ENCODE measurements at regions not wholly inside any gene's neighbourhood (a gene's known extent, or its start where the extent isn't known, plus 50 kb on each side); places are given as distances from the start of the nearest gene placed in this dataset.

GRCh38 chr19:30237140-30237539 is 135.0 kb upstream of the ZNF536 start:
- TF ChIP-seq POLR2A (IDR thresholded peaks at IDR 0.05) (no peak), CTCF (IDR thresholded peaks at IDR 0.05) (no peak)

GRCh38 chr19:30240904-30241695 is 131.1 kb upstream of the ZNF536 start:
- Histone ChIP-seq H3K36me3 (no peaks in the 10 kb centered on the region), H3K4me3 (no peak overlapping the region), H3K27ac (no peak overlapping the region), H3K4me1 (no peaks in the 10 kb centered on the region), H3K9me3 (no peaks in the 10 kb centered on the region), H3K27me3 (peaks cover 0 to 28% (median 2%) of the 10 kb centered on the region in 9 donors)
- ATAC-seq (no peak), DNase-seq (no peak)
- intact Hi-C loops (cut with DNase I), result loop anchor here in 1 of 10 donors (10.0 kb wide), 1 partner anchor 164 kb away; no protein-coding TSS in a partner anchor
- TF ChIP-seq CTCF (IDR thresholded peaks at IDR 0.05) (no peak), POLR2A (IDR thresholded peaks at IDR 0.05) (no peak)
- WGBS, 4 donors, result 83 to 88% (median 85%) methylated on average over 8 to 9 of the region's 9 CpGs

More at GRCh38 chr19:30237140-30237539, 135.0 kb upstream of the ZNF536 start:
- Histone ChIP-seq H3K27me3 (peaks cover 0 to 47% (median 6%) of the 10 kb centered on the region in 9 donors), H3K4me1 (no peaks in the 10 kb centered on the region), H3K36me3 (no peaks in the 10 kb centered on the region), H3K4me3 (no peak overlapping the region), H3K27ac (no peak overlapping the region), H3K9me3 (no peaks in the 10 kb centered on the region)
- ATAC-seq (no peak), DNase-seq (no peak)
- intact Hi-C loops (cut with DNase I), result loop anchor here in 1 of 10 donors (10.0 kb wide), 1 partner anchor 418 kb away; no protein-coding TSS in a partner anchor
- WGBS, 4 donors, result 64 to 76% (median 70%) methylated on average over 5 of the region's 5 CpGs

GRCh38 chr19:30244533-30244932 is 127.7 kb upstream of the ZNF536 start:
- Histone ChIP-seq H3K9me3 (no peaks in the 10 kb centered on the region), H3K4me3 (no peak overlapping the region), H3K4me1 (no peaks in the 10 kb centered on the region), H3K27me3 (peaks cover 0 to 13% (median 0%) of the 10 kb centered on the region in 9 donors), H3K27ac (no peak overlapping the region), H3K36me3 (no peaks in the 10 kb centered on the region)
- TF ChIP-seq POLR2A (IDR thresholded peaks at IDR 0.05) (no peak), CTCF (IDR thresholded peaks at IDR 0.05) (no peak)
- no peak for DNase-seq
- no peak for ATAC-seq
- 32 to 44% (median 41%) methylated on average over 4 of the region's 4 CpGs for WGBS, 4 donors
- intact Hi-C loops (cut with DNase I), result loop anchor here in 1 of 10 donors (10.0 kb wide), 1 partner anchor 160 kb away; no protein-coding TSS in a partner anchor

GRCh38 chr19:30245401-30246039 is 126.7 kb upstream of the ZNF536 start:
- no peak overlapping the region for H3K4me3 ChIP-seq
- H3K9me3 ChIP-seq, result no peaks in the 10 kb centered on the region
- no peak for ATAC-seq
- DNase-seq, result no peak
- H3K27ac ChIP-seq, result no peak overlapping the region
- peaks cover 0 to 18% (median 0%) of the 10 kb centered on the region in 9 donors for H3K27me3 ChIP-seq
- 73 to 79% (median 76%) methylated on average over 17 of the region's 17 CpGs for WGBS, 4 donors
- H3K36me3 ChIP-seq, result no peaks in the 10 kb centered on the region
- intact Hi-C loops (cut with DNase I), result loop anchor here in 1 of 10 donors (10.0 kb wide), 1 partner anchor 159 kb away; no protein-coding TSS in a partner anchor
- H3K4me1 ChIP-seq, result peaks cover 0 to 5% (median 0%) of the 10 kb centered on the region in 12 donors
- TF ChIP-seq POLR2A (IDR thresholded peaks at IDR 0.05), result no peak
- no peak for TF ChIP-seq CTCF (IDR thresholded peaks at IDR 0.05)

Data from heart left ventricle (tissue), 16 donors.